ENCODE measurements at regions not wholly inside any gene's neighbourhood (a gene's known extent, or its start where the extent isn't known, plus 50 kb on each side); places are given as distances from the start of the nearest gene placed in this dataset.

DNA sequence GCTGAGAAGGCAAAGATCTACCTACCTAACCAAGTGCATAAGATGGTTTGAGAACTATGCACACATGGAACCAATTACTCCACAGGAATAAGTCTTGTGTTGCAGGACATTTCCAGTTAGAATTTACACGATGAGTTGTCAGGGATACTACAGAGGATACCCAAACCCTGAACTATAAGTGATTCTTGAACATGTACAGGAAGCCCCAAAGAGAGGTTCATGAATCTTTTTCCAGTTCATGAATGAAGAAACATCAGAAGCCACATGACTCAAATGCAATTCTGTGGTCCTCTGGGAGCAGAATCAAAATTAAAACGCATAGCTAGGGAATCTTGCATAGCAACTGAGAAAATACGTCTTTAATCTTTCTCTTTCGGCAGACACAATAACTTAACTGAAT is 114.1 kb upstream of the LMCD1 start:
- TF ChIP-seq, protein P1, sequence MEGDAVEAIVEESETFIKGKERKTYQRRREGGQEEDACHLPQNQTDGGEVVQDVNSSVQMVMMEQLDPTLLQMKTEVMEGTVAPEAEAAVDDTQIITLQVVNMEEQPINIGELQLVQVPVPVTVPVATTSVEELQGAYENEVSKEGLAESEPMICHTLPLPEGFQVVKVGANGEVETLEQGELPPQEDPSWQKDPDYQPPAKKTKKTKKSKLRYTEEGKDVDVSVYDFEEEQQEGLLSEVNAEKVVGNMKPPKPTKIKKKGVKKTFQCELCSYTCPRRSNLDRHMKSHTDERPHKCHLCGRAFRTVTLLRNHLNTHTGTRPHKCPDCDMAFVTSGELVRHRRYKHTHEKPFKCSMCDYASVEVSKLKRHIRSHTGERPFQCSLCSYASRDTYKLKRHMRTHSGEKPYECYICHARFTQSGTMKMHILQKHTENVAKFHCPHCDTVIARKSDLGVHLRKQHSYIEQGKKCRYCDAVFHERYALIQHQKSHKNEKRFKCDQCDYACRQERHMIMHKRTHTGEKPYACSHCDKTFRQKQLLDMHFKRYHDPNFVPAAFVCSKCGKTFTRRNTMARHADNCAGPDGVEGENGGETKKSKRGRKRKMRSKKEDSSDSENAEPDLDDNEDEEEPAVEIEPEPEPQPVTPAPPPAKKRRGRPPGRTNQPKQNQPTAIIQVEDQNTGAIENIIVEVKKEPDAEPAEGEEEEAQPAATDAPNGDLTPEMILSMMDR (IDR thresholded peaks at IDR 0.05; ENCODE audit: insufficient read depth, low read length) = no peak
- TF ChIP-seq SPI1 (IDR thresholded peaks at IDR 0.05; ENCODE audit: borderline replicate concordance, low read depth) (no peak), POLR2AphosphoS5 (IDR thresholded peaks at IDR 0.05; ENCODE audit: low read depth) (no peak), GABPA (IDR thresholded peaks at IDR 0.05; ENCODE audit: low read depth) (no peak)
- TF ChIP-seq, protein P2, sequence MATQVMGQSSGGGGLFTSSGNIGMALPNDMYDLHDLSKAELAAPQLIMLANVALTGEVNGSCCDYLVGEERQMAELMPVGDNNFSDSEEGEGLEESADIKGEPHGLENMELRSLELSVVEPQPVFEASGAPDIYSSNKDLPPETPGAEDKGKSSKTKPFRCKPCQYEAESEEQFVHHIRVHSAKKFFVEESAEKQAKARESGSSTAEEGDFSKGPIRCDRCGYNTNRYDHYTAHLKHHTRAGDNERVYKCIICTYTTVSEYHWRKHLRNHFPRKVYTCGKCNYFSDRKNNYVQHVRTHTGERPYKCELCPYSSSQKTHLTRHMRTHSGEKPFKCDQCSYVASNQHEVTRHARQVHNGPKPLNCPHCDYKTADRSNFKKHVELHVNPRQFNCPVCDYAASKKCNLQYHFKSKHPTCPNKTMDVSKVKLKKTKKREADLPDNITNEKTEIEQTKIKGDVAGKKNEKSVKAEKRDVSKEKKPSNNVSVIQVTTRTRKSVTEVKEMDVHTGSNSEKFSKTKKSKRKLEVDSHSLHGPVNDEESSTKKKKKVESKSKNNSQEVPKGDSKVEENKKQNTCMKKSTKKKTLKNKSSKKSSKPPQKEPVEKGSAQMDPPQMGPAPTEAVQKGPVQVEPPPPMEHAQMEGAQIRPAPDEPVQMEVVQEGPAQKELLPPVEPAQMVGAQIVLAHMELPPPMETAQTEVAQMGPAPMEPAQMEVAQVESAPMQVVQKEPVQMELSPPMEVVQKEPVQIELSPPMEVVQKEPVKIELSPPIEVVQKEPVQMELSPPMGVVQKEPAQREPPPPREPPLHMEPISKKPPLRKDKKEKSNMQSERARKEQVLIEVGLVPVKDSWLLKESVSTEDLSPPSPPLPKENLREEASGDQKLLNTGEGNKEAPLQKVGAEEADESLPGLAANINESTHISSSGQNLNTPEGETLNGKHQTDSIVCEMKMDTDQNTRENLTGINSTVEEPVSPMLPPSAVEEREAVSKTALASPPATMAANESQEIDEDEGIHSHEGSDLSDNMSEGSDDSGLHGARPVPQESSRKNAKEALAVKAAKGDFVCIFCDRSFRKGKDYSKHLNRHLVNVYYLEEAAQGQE (IDR thresholded peaks at IDR 0.05; ENCODE audit: insufficient replicate concordance, low read depth) = no peak

All from HL-60 (cell line).